HCT116 (cell line): ENCODE measurements at regions not wholly inside any gene's neighbourhood (a gene's known extent, or its start where the extent isn't known, plus 50 kb on each side); places are given as distances from the start of the nearest gene placed in this dataset.

ENCODE experiments used
- CBX3 ChIP-seq: IDR thresholded peaks from 2 replicates; pipeline ENCODE4 v1.6.1; 2012; ENCODE audit warnings: low read depth
- JUND ChIP-seq: IDR thresholded peaks from 2 replicates; pipeline ENCODE4 v1.6.1; 2012
- POLR2A ChIP-seq: IDR thresholded peaks from 2 replicates; pipeline ENCODE4 v1.7.0; 2011; ENCODE audit warnings: borderline replicate concordance; ENCODE audit not compliant: insufficient read depth, insufficient read length; ENCODE audit errors: extremely low read depth
- POLR2AphosphoS5 ChIP-seq: IDR thresholded peaks from 2 replicates; pipeline ENCODE4 v1.6.1; 2011; ENCODE audit warnings: mild to moderate bottlenecking, low read depth, low read length, moderate library complexity
- RAD21 ChIP-seq: IDR thresholded peaks from 2 replicates; pipeline ENCODE4 v1.6.1; 2012; ENCODE audit warnings: low read depth, mild to moderate bottlenecking
- SP1 ChIP-seq: IDR thresholded peaks from 2 replicates; pipeline ENCODE4 v1.6.1; 2012; ENCODE audit warnings: low read depth
- SRF ChIP-seq: IDR thresholded peaks from 2 replicates; pipeline ENCODE4 v1.6.1; 2012; ENCODE audit warnings: low read depth
- TCF7L2 ChIP-seq: IDR thresholded peaks from 2 replicates; pipeline ENCODE4 v1.7.0; 2011; ENCODE audit warnings: borderline replicate concordance, inconsistent platforms; ENCODE audit not compliant: insufficient read depth, insufficient read length; ENCODE audit errors: extremely low read depth
- ZNF274 ChIP-seq: fragments of 200-500 bp; sonication (Bioruptor generic); IDR thresholded peaks from 2 replicates; pipeline ENCODE4 v1.6.1; 2014; ENCODE audit warnings: mild to moderate bottlenecking, low read depth, low read length, inconsistent platforms
- TF ChIP-seq, protein P1 (sequence below), 3 experiments: fragments of 200-600 bp in 1 of 3; sonication (generic) in 1 of 3; IDR thresholded peaks in 2 of 3; conservative IDR thresholded peaks in 1 of 3; 2 replicates each; pipeline ENCODE4 v1.5.1; 2012 to 2017; ENCODE audit warnings: low read depth in 2 of 3, low read length in 2 of 3, antibody characterized with exemption in 1 of 3, borderline replicate concordance in 1 of 3, control low read depth in 1 of 3, mild to moderate bottlenecking in 1 of 3, mixed read lengths in 1 of 3, mixed run types in 1 of 3, moderate library complexity in 1 of 3; ENCODE audit not compliant: insufficient read depth in 1 of 3
- TF ChIP-seq, protein P2 (sequence below): IDR thresholded peaks from 2 replicates; pipeline ENCODE4 v1.6.1; 2012
- TF ChIP-seq, protein P3 (sequence below): IDR thresholded peaks from 2 replicates; pipeline ENCODE4 v1.6.1; 2012

DNA sequence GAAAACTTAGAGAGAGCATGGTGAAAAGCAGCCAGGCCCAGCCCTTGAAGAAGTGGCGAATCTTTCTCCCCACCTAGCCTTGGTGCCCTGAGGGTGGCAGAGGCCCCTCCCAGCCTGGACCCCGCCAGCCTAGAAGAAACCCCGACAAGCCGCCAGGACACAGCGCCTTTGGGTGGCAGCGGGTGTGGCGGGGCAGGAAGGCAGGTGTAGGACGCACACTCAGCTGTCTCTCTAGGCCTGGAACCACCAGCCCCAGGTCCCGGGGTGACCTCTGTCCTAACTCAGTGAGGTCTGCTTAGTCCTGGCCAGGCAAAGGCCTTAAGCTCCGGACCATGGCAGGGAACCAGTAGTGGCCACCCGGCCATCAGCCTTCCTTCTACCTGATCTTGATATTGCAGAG is 178.3 kb downstream of the BARX1 start:
- TF ChIP-seq POLR2A (no peak), SP1 (no peak), ZNF274 (no peak), POLR2AphosphoS5 (no peak), SRF (no peak), RAD21 (no peak), JUND (no peak), CBX3 (no peak), TCF7L2 (no peak)
- TF ChIP-seq, protein P1, sequence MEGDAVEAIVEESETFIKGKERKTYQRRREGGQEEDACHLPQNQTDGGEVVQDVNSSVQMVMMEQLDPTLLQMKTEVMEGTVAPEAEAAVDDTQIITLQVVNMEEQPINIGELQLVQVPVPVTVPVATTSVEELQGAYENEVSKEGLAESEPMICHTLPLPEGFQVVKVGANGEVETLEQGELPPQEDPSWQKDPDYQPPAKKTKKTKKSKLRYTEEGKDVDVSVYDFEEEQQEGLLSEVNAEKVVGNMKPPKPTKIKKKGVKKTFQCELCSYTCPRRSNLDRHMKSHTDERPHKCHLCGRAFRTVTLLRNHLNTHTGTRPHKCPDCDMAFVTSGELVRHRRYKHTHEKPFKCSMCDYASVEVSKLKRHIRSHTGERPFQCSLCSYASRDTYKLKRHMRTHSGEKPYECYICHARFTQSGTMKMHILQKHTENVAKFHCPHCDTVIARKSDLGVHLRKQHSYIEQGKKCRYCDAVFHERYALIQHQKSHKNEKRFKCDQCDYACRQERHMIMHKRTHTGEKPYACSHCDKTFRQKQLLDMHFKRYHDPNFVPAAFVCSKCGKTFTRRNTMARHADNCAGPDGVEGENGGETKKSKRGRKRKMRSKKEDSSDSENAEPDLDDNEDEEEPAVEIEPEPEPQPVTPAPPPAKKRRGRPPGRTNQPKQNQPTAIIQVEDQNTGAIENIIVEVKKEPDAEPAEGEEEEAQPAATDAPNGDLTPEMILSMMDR (IDR thresholded peaks at IDR 0.05 in 2 of 3, conservative IDR thresholded peaks at IDR 0.05 in 1 of 3; ENCODE audit: borderline replicate concordance in 1 of 3, insufficient read depth in 1 of 3, low read depth in 2 of 3, low read length in 2 of 3): no peak
- TF ChIP-seq, protein P2, sequence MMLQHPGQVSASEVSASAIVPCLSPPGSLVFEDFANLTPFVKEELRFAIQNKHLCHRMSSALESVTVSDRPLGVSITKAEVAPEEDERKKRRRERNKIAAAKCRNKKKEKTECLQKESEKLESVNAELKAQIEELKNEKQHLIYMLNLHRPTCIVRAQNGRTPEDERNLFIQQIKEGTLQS: no peak
- TF ChIP-seq, protein P3, sequence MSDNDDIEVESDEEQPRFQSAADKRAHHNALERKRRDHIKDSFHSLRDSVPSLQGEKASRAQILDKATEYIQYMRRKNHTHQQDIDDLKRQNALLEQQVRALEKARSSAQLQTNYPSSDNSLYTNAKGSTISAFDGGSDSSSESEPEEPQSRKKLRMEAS: no peak
